Fibroblast of skin of abdomen (primary cell): ENCODE measurements at regions not wholly inside any gene's neighbourhood (a gene's known extent, or its start where the extent isn't known, plus 50 kb on each side); places are given as distances from the start of the nearest gene placed in this dataset.
"Not testable (repeated sequence)": the region's sequence is repeated elsewhere in the genome, so short reads cannot be mapped to it uniquely, and the experiment has no call there.

Experiments
- DNase-seq: peaks from one replicate; pipeline ENCODE4 v3.0.0-alpha.2; 2013

DNA sequence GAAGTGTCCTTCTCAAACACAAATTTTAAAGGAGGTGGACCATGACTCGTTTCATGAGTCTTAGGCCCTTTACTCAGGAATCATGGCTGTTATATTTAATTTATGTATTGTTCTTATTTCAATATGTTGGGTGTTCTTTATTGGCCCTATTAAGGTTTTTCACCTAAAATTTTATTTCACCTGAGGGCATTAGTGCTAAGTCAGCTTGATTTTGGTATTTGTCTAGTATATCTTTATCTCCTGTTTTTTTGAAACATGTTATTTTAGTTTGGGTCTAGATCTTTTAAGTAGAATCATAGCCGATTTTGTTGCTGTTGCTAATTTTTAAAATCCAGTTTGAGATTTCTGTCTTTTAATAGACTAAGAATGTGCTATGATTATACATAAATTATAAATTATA lies 430.4 kb downstream of the RPS6KC1 start:
- no peak for DNase-seq

DNA sequence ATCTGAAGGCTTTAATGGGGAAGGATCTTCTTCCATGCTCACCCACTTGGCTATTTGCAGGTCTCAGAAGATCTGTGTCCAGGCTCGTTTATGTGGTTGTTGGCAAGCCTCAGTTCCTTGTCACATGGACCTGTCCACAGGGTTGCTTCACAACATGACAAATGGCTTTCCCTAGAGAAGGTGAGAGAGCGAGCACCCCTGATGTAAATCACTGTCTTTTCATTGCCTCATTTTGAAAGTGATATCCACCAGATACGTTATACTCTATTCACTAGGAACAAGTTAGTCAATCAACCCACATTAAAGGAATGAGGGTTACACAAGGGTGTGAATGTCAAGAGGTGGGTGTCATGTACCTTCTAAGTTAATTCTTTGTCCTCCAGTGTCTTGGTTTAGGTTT lies 433.3 kb downstream of the RPS6KC1 start:
- DNase-seq: no peak

DNA sequence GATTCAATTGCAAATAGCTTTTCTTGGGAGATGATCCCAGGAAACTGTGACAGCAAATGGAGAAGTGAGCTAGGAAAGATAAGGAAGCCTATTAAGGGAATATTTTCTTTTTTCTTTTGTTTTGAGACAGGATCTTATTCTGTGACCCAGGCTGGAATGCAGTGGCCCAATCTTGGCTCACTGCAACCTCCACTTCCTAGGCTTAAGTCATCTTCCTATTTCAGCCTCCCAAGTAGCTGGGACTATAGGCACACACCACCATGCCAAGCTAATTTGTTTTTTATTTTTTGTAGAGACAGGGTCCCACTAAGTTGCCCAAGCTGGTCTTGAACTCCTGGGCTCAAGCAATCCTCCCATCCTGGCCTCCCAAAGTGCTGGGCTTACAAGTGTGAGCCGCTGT lies 433.7 kb downstream of the RPS6KC1 start:
- no peak for DNase-seq

DNA sequence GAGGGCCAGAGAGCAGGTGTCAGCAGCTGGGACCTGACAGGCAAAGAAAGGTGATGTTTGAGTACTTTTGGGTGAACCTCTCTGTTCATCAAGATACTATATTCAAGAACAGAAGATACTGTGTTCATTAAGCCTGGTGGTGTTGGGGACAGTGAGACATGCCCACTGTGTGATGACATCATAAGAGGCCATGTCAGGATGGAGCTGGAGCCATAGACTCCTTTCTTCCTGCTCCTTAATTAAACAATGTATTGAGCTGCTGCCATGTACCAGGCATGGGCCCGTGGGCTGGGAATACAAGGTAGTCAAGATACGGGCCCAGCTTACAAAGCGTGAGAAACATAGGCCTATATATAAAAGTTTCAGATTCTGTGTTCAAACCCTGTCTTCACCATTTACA lies 435.4 kb downstream of the RPS6KC1 start:
- DNase-seq: no peak

DNA sequence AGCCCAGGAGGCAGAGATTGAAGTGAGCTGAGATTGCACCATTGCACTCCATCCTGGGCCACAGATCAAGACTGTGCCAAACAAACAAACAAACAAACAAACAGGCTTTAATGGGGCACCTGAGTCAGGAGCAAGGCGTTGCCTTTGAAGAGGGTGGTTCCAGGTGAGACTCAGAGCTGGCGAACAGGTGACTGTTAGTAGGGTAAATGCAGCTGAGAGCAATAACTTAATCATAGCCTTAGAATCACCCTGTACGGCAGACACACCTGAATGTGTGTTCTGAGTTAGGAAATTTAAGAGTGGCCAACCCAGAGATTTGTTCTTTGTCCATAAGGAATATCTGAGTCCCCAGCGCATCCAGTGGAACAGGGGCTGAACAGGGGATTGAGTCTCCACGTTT lies 440.4 kb downstream of the RPS6KC1 start:
- DNase-seq: no peak

DNA sequence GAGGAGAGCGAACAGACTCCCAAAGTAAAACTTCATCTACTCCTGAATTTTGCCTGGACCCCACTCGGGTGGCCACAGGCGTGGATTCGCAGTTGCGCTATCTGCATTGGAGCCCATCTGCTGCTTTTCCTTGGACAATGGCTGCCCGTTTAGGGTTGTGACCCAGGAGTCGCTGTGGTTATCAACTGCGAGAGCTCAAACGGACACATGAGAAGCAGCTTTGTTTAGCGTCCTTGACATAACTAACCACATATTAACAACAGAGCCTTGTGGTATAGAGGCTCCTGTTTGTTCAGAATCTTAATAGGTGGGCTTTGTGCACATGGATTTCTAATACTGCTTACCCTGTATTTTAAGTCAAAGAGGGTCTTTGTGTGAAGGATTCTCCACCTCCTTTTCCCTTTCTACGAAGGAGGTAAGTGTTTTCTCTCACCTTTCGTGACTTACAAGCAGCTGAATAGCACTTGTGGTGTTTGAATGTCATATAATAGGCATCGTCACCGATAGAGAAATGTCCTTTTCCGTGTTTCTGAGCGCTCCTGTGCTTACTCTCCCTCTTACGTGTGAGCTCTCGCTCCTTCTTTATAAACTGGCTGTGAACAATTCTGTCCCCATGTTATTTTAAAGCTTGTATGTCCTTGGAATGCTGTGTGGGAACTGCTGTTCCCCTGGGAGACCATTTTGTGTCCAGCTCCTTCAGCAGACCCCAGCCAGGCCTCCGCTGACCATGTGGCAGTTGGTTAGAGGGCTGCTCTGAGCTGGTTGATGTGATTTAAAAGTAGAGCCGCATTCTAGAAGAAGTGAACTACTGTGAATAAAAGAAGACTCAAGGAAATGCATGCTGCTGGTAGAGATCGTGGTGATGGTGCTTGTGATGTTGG lies 441.4 kb downstream of the RPS6KC1 start:
- no peak for DNase-seq

DNA sequence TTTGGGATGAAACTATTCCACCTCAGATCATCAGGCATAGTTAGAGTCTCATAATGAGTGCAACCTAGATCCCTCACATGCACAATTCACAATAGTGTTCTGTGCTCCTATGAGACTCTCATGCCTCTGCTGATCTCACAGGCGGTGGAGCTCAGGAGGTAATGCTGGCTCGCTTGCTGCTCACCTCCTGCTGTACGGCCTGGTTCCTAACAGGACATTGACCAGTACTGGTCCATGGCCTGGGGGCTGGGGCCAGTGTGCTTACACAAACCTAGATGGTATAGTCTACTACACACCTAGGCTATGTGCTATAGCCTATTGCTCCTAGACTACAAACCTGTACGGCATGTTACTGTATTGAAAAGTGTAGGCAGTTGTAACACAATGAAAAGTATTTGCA lies 448.4 kb downstream of the RPS6KC1 start:
- DNase-seq: no peak

DNA sequence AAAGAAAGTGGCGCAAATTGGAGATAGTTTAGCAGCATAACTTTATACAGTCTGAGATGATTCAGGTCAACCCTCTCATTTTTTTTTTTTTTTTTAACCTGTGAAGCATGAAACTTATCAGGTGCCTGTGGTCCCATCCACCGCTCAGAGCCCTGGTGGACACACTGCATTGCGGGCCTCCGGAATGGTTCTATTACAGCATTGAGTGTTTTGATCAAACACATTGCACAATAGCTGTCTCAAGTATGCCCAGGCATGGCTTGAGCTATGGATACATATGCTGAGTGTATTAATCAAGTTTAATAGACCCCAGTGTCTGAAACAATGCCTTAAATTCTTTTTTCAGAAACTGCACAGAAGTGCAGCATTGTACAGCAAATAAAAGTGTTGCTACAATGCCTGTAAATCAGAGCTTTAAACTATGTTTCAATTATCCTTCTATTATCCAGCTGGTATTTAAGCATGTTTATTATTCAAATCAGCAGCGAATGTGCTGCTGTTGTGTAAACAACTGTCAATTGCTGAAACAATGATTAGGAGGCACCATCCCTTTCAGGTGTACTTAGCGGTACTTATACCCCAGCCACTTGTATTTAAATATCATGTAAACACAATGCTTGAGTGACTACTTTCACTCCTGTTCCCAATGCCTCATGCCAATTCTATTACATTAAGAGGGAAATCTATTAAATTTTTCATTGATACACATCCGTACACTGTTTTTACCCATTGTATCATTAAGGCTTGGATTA lies 456.6 kb downstream of the RPS6KC1 start:
- no peak for DNase-seq

DNA sequence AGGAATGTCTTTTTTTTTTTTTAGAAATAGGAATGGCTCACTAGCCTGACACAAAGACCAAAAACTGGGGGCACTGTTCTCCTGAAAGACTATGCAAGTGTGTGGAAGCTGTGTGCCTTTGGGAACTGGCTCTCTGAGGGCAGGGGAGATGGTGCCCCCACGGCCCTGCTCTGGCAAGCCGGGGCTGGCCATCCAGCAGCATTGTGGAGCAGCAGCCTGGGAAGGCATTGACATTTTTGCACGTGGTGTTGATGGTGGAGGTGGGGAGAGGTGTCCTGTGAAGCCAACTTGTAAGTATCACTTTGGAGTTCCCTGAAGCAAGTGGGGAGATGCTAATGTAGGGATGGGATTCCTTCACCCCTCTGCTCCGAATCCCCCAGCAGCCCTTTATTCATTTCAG lies 460.1 kb downstream of the RPS6KC1 start:
- DNase-seq: no peak

DNA sequence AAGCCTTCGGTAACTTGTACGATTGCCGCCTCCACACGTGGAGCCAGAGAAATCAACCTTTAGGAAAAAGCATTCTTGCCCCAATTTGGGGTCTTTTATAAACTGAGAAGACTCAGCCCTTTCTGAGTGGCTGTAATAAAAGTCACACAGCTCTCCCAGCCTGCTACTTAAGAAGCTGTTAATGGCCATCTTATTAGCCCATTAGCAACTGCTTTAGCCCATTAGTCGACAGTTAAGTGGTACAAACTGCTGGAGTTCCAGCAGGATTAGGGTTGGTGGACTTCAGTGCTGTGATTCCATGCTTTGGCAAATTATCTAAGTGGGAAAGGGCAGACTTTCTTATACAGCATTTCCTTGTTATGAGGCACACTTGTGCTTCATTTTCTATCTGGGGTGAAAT lies 461.3 kb downstream of the RPS6KC1 start:
- DNase-seq: no peak

DNA sequence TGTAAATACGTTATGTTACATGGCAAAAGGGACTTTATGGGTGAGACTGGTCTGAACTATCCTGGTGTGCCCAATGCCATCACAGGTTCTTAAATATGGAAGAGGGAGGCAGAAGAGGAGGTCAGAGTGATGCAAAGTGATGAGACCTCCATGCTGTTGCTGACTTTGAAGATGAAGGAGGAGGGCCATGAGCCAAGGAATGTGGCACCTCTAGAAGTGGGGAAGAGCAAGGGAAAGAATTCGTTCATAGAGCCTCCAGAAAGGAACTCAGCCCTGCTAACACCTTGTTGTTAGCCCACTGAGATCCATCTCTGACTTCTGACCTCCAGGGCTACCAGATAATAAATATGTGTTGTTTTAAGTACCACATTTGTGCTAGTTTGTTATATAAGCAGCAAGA lies 462.0 kb downstream of the RPS6KC1 start:
- DNase-seq: no peak

DNA sequence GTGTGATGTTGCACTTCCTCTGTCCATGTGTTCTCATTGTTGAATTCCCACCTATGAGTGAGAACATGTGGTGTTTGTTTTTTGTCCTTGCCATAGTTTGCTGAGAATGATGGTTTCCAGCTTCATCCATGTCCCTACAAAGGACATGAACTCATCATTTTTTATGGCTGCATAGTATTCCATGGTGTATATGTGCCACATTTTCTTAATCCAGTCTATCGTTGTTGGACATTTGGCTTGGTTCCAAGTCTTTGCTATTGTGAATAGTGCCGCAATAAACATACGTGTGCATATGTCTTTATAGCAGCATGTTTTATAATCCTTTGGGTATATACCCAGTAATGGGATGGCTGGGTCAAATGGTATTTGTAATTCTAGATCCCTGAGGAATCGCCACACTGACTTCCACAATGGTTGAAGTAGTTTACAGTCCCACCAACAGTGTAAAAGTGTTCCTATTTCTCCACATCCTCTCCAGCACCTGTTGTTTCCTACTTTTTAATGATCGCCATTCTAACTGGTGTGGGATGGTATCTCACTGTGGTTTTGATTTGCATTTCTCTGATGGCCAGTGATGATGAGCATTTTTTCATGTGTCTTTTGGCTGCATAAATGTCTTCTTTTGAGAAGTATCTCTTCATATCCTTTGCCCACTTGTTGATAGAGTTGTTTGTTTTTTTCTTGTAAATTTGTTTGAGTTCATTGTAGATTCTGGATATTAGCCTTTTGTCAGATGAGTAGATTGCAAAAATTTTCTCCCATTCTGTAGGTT lies 463.6 kb downstream of the RPS6KC1 start:
- DNase-seq: not testable (repeated sequence)

DNA sequence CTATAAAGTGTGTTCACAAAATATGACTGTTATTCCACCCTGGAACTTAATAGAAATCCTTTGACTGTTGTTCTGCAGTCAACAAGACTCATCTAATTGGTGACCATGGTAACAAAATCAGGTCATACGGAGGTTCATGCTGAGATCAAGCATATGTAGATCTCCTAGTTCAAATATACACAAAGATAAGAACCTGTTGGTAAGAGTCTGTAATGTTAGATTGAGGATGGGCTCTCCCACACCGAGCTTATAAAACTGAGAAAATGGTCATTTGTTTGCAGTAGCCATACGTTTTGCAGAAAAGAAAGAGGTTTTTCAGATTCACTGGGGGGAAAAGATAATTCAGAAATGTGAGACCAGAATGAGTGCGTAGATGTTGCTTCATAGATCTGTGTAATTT lies 468.1 kb downstream of the RPS6KC1 start:
- no peak for DNase-seq

DNA sequence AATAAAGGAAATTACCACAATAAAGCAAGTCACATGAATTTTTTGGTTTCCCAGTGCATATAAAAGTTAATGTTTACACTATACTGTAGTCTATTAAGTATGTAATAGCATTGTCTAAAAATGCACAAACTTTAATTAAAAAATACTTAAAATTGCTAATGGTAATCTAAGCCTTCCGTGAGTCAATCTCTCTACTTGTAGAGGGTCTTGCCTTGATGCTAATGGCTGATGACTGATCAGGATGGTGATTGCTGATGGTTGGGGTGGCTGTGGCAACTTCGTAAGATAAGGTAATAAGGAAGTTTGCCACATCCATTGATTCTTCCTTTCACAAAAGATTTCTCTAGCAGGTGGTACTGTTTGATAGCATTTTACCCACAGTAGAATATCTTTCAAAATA lies 466.6 kb upstream of the PROX1 start:
- DNase-seq: no peak

DNA sequence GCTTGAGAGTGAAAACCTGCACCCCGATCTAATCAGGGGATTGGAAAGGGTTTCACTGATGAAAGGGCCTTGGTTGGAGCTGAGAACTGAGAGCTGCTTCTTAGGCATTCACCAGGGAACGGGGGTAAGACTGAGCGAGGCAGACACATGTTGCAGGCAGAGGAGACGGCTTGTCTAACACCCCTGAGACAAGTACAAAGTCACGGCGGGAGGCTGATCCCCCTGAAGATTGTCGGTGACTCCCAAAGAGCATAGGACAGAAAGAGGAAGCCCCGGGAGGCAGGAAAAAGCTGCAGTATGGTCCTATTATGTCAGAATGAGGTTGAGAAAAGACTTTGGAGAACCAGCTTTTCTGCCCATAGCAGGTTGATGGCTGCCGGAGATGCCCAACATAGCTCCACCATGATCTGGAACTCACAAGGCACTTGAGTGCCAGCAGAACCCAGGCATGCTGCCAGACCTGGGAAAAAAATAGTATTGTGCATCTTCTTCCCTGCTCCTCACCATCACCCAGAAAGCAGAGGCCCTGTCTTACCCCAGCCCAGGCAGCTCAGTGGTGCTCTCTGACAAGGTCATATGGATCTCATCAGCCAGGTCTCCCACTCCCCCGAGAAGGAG lies 463.9 kb upstream of the PROX1 start:
- no peak for DNase-seq

DNA sequence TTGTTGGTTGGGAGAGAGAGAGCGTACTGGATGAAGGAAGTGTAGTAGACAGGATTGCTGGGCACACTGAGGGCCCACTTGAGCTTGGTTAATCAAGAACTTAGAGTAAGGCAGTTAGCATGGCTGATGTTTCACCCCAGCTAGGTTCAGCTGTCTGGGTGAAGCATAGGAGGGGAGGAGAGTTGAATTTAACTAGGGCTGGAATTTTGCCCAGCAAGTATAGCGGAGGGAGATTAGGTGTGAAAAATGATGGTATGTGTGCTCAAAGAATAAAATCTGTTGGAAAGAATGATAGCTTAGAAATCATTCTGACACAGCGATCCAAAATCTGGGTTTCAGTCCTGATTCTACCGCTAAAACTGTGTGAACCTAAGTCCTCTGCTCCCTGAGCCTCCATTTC lies 461.5 kb upstream of the PROX1 start:
- no peak for DNase-seq

DNA sequence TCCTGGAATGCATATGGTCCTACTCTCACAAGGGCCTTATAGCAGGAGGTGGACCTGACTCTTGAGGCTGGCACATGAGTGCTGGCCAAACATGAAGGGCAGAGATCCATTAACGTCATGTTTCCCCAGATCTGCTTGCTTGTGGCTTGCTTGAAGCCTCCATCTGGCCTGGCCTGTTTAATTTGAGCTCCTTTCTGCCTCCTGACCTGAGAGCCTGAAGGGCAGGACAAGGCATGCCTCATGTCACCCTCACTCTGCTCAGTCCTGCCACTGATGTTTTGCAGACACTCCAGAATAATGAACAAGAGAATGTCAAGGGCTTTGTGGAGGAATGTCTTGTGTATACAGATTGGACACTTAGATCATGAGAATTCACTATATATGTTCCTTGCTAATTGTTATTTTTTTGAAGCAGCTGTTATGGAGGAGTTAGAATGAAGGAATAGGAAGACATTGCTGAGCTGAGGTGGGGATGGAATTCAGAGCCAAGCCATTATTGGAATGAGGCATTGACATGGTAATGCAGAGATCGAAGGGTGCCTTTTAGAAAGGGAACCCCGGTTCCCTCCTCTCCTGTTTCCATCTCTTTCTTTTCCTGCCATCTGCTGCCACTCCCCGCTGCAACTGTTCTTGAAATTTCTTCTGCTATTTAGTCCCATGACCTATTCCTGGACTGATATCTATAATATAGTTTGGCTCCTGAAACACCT lies 457.0 kb upstream of the PROX1 start:
- DNase-seq: no peak

DNA sequence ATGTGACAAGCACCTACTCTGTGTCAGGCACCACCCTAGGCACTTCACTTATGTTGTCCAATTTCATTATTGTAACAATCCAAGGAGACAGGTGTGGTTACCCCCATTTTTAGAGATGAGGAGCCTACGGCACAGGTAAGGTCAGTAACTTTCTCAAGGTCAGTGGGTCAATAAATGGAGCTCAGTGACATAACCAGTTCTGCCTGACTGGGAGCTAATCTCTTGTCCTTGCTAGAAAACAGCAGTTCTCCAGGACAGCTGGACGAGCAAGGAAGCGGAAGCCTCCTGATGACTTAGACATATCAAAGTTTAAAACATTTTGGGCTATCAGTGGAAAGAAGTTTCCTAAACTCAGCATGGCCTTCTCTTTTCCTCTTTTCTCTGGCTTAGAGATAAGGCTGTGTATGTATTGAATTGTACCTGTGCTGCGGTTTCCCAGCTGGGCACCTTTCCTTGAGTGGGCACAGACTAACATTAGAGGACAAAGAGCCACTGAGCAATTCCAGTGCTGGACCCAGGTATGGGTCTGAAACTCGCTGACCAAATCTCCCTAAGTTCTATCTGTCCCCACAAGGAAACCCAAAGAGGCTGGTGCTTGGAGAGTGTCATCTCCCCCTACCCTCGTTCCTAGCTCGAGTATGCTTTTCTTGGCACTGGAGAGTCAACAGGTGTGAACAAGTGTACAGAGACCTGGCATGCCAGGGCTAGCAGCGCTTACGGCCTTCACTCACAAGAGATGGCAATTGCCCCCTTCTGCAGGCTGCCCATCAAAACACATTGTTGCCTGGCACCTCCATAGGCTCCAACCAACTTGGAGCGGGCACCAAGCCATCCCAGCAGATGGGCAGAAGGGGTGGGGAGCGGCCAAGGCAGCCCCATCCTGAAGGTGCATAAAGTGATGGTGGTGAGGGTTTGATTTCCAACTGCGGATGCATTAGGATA lies 456.1 kb upstream of the PROX1 start:
- DNase-seq: no peak

DNA sequence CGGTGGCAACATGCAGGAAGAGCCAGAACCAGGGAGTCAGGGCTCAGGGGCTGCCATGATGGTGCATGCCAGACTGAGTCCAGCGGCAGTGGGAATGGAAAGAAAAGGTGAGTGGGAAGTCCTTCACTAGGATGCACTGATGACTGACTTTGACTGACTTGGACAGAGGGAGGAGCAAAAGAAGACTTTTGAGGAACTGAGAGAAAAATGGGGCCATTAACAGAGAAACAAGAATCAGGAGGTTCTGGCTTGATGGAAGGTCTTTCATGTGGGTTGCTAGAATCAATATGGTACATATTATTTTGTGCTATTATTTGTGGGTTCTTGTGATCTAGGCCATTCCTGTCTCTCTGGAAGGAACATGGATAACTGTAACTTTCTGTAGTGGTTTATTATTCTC lies 454.6 kb upstream of the PROX1 start:
- DNase-seq: no peak

DNA sequence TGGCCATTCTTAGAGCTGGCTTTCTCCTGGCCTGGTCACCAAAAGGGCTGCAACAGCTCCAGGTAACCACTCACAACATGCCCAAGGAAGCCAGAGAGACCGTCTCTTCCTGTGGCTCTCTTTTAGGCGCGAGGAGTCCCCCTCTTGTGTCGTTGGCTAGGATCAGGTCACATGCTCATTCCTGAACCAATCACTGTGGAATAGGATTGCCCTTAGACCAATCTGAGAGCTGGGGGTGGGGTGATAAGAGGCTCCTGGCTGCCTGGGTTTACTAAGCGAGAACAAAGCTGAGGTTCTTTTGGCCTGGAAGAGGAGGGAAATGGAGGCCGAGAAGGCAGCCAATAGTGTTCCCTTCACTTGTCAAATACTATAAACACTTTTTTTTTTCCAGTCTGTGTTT lies 452.1 kb upstream of the PROX1 start:
- no peak for DNase-seq

DNA sequence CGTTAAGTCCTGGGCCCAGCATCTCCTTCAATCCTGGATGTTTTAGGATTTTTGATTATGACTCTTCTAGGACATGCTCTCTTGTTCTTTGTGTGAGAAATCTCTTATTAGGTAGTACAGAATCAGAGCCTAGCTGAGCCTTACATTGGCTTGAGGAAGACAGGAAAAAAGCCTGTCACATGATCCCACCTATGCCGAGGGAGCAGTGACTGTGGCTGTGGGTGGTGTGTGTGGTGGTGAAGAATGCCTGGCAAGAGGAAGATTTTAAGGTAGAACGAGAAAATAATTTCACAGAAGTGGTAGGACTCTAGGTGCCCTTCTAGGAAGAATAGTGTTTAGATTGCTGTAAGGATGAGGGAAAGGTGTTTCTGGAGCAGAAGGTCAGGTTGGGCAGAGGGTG lies 449.5 kb upstream of the PROX1 start:
- DNase-seq: no peak
